Heart left ventricle (tissue), 16 donors: ENCODE measurements at regions not wholly inside any gene's neighbourhood (a gene's known extent, or its start where the extent isn't known, plus 50 kb on each side); places are given as distances from the start of the nearest gene placed in this dataset.

Experiments used
- ATAC-seq, 4 donors: fragments of 200-7000 bp; cut with Tn5 transposase; one replicate each; pipeline ENCODE4 v1.9.1; 2020 to 2022; ENCODE audit warnings: moderate library complexity in 4 of 4, mild to moderate bottlenecking in 3 of 4, moderate number of reproducible peaks in 1 of 4
- DNase-seq, 5 donors: peaks; one replicate each; pipeline ENCODE4 v3.0.0-alpha.2; 2020
- H3K27ac ChIP-seq, 12 donors: fragments of 200-600 bp; sonication (generic) in 4 of 12; one replicate each; pipeline versions ENCODE4 v1.5.0 to v1.8.0; 2016 to 2022; ENCODE audit warnings: mild to moderate bottlenecking in 2 of 12
- H3K27me3 ChIP-seq, 9 donors: fragments of 200-600 bp; sonication (generic) in 2 of 9; one replicate each; pipeline versions ENCODE4 v1.5.1 to v1.8.0; 2016 to 2022; ENCODE audit warnings: mild to moderate bottlenecking in 3 of 9
- H3K36me3 ChIP-seq, 9 donors: fragments of 200-600 bp; sonication (generic) in 2 of 9; one replicate each; pipeline versions ENCODE4 v1.5.0 to v1.8.0; 2018 to 2022; ENCODE audit warnings: mild to moderate bottlenecking in 2 of 9
- H3K4me1 ChIP-seq, 12 donors: fragments of 200-600 bp; sonication (generic) in 4 of 12; one replicate each; pipeline versions ENCODE4 v1.5.0 to v1.8.0; 2016 to 2022; ENCODE audit warnings: mild to moderate bottlenecking in 3 of 12
- H3K4me3 ChIP-seq, 12 donors: fragments of 200-600 bp; sonication (generic) in 4 of 12; one replicate each; pipeline versions ENCODE4 v1.5.0 to v1.8.0; 2017 to 2022; ENCODE audit warnings: mild to moderate bottlenecking in 9 of 12, moderate library complexity in 4 of 12
- H3K9me3 ChIP-seq, 12 donors: fragments of 200-600 bp; sonication (generic) in 4 of 12; one replicate each; pipeline versions ENCODE4 v1.5.0 to v1.8.0; 2016 to 2022; ENCODE audit warnings: mild to moderate bottlenecking in 1 of 12
- POLR2A ChIP-seq, 2 donors: fragments of 450-650 bp; IDR thresholded peaks; one replicate each; pipeline ENCODE4 v1.6.1; 2017; ENCODE audit warnings: antibody characterized with exemption in 2 of 2, mild to moderate bottlenecking in 2 of 2, moderate library complexity in 2 of 2
- WGBS, 4 donors: extraction: QIAGEN DNeasy Blood & Tissue Kit in 2 of 4; methylation state at CpG; one replicate each; pipeline versions ENCODE4 v1.1.5 to v1.1.7; 2013 to 2018; 5-methylcytosine and 5-hydroxymethylcytosine counted together
- intact Hi-C, 10 donors: fragments of 100-400 bp; cut with DNase I; formaldehyde crosslinking; loops; one replicate each; pipeline versions ENCODE4 v1.11.1 to v1.14.2; 2022
- TF ChIP-seq, protein P1 (sequence below), 12 donors: fragments of 200-600 bp; sonication (generic) in 4 of 12; IDR thresholded peaks; one replicate each; pipeline versions ENCODE4 v1.5.0 to v1.8.0; 2018 to 2022; ENCODE audit warnings: antibody characterized with exemption in 12 of 12, mild to moderate bottlenecking in 5 of 12
- donor health status: ischemic (EF 13 %, LVEDD 7.1; RV severe dilation, severe dysfunction).
- donor health status: healthy with polysubstance abuse.
- donor health status: DM: no; HTN: yes; CAD: no.
- donor health status: DM: no; HTN: no; CAD: no.
- donor health status: ischemic (EF 25% LVEDD 6.9; RV normal size, moderate dysfunction).
- donor health status: ischemic (EF 25% LVEDD 5.7; RV mildly dilated, moderate dysfunction).
- donor health status: healthy.
- donor health status: DM: yes; HTN: yes; CAD: no.
- donor health status: ischemic (EF 35%, LVEDD 5.7; RV mildly dilated, moderate dysfunction).
- donor health status: nonischemic (EF 11% LVEDD 7.7; RV severe dilation, severe dysfunction).
- donor health status: DM: yes; HTN: yes; CAD: no.
- donor health status: PGD.
- donor health status: ischemic (EF 29% LVEDD 5.4; RV normal size, mild dysfunction).
- donor health status: nonischemic (EF 23%, LVEDD 6.1; RV moderate dilation, normal function).

GRCh38 chr16:52379551-52379950 is 167.4 kb downstream of the TOX3 start:
- intact Hi-C loops: no loop called here
- WGBS, 4 donors: 82 to 100% (median 96%) methylated on average over 1 of the region's 1 CpG
- H3K36me3 ChIP-seq: no peaks in the 10 kb centered on the region
- H3K27ac ChIP-seq: no peak overlapping the region
- H3K9me3 ChIP-seq: no peaks in the 10 kb centered on the region
- ATAC-seq: no peak
- TF ChIP-seq, protein P1, sequence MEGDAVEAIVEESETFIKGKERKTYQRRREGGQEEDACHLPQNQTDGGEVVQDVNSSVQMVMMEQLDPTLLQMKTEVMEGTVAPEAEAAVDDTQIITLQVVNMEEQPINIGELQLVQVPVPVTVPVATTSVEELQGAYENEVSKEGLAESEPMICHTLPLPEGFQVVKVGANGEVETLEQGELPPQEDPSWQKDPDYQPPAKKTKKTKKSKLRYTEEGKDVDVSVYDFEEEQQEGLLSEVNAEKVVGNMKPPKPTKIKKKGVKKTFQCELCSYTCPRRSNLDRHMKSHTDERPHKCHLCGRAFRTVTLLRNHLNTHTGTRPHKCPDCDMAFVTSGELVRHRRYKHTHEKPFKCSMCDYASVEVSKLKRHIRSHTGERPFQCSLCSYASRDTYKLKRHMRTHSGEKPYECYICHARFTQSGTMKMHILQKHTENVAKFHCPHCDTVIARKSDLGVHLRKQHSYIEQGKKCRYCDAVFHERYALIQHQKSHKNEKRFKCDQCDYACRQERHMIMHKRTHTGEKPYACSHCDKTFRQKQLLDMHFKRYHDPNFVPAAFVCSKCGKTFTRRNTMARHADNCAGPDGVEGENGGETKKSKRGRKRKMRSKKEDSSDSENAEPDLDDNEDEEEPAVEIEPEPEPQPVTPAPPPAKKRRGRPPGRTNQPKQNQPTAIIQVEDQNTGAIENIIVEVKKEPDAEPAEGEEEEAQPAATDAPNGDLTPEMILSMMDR (IDR thresholded peaks at IDR 0.05): no peak
- no peak for TF ChIP-seq POLR2A (IDR thresholded peaks at IDR 0.05)
- H3K4me3 ChIP-seq: no peak overlapping the region
- no peak for DNase-seq
- H3K27me3 ChIP-seq: no peaks in the 10 kb centered on the region
- H3K4me1 ChIP-seq: no peaks in the 10 kb centered on the region

DNA sequence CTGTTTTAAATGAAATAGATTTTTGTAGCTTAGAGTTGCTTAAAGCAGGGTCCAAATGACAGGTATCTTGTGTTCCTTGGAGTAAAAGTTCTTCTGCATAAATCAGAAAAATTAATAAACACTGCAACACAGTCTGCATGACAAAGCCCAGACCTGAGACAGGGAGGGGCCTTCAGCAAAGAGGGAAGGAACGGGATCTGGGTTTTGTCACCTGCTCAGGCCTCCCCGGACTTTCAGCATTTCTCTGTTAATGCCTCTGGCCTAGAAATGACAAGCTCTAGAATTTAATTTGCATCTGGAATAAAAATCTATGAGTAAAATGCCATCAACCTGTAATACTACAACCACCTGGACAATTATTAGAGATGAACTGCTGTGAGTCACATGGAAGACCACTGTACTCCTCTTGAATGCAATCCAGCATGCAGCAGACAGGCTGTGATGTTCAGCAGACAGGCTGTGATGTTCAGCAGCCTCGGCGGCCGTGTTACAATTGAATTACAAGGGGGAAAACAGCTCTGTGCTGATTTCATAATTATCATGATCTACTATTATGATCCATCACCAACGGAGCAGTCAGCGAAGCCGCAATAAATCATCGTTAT is 170.2 kb downstream of the TOX3 start:
- intact Hi-C loops: no loop called here
- H3K4me1 ChIP-seq: no peaks in the 10 kb centered on the region
- WGBS, 4 donors: 50 to 62% (median 55%) methylated on average over 9 of the region's 9 CpGs
- H3K36me3 ChIP-seq: no peaks in the 10 kb centered on the region
- no peaks in the 10 kb centered on the region for H3K27me3 ChIP-seq
- TF ChIP-seq, protein P1 (IDR thresholded peaks at IDR 0.05): no peak
- TF ChIP-seq POLR2A (IDR thresholded peaks at IDR 0.05): no peak
- no peak overlapping the region for H3K27ac ChIP-seq
- H3K9me3 ChIP-seq: peaks cover 0 to 5% (median 0%) of the 10 kb centered on the region in 12 donors
- no peak for DNase-seq
- H3K4me3 ChIP-seq: no peak overlapping the region
- no peak for ATAC-seq

DNA sequence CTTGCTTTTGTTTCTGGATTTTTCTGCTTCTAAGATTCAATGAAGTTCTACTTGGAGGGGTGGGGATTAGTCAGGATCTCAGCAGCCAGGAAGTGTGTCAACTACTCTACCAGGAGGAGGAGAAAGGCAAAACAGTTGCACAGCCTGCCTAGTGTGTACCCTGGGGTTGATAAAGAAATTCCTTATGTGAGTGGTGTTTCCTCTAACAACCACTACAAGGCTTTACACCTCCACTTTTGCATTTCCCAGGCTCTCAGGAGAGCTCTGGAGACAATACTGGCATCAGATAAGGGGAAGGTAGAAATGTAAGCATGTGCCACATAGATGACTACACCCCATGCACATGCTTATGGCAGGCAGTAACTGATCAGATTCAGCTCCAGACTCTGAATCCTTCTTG is 174.6 kb downstream of the TOX3 start:
- H3K9me3 ChIP-seq: peaks cover 0 to 5% (median 0%) of the 10 kb centered on the region in 12 donors
- no peaks in the 10 kb centered on the region for H3K27me3 ChIP-seq
- H3K27ac ChIP-seq: no peak overlapping the region
- H3K4me3 ChIP-seq: no peak overlapping the region
- H3K36me3 ChIP-seq: no peaks in the 10 kb centered on the region
- ATAC-seq (no peak), DNase-seq (no peak)
- intact Hi-C loops: no loop called here
- H3K4me1 ChIP-seq: no peaks in the 10 kb centered on the region
- no peak for TF ChIP-seq POLR2A (IDR thresholded peaks at IDR 0.05)
- TF ChIP-seq, protein P1 (IDR thresholded peaks at IDR 0.05): no peak

DNA sequence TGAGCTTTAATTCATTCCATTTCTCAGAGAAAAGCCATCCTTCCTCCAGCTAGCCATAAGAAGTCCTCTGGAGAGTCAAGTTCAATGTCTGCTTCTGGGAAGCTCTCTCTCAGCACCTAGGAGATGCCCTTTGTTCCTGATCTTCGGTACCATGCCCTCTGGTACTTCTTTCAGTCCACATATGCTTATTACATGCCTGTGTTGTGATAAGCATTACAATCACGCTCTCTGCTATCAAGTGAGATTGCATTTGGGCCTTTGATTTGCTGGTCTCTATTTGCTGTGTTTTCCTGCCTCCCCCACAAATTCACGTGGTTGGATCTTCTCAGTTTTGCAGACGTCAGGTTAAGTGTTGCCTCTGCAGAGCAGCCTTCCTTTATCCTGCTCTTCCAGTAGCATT is 178.1 kb downstream of the TOX3 start:
- H3K36me3 ChIP-seq: no peaks in the 10 kb centered on the region
- H3K9me3 ChIP-seq: peaks cover 0 to 5% (median 0%) of the 10 kb centered on the region in 12 donors
- no peak overlapping the region for H3K27ac ChIP-seq
- ATAC-seq (no peak), DNase-seq (no peak)
- WGBS, 4 donors: 18 to 33% (median 22%) methylated on average over 4 of the region's 4 CpGs
- H3K27me3 ChIP-seq: no peaks in the 10 kb centered on the region
- TF ChIP-seq, protein P1 (IDR thresholded peaks at IDR 0.05): no peak
- TF ChIP-seq POLR2A (IDR thresholded peaks at IDR 0.05): no peak
- H3K4me3 ChIP-seq: no peak overlapping the region
- intact Hi-C loops: no loop called here
- H3K4me1 ChIP-seq: no peaks in the 10 kb centered on the region
